ENCODE measurements at regions not wholly inside any gene's neighbourhood (a gene's known extent, or its start where the extent isn't known, plus 50 kb on each side); places are given as distances from the start of the nearest gene placed in this dataset.
"Not testable (repeated sequence)": the region's sequence is repeated elsewhere in the genome, so short reads cannot be mapped to it uniquely, and the experiment has no call there.

GRCh38 chr3:74004386-74004785, 379.6 kb upstream of the PDZRN3 start:
- DNase-seq (ENCODE audit: extremely low read depth, low read depth): no peak

- DNase-seq (ENCODE audit: extremely low read depth, low read depth): no peak
Measured at GRCh38 chr3:74003734-74004133, 379.0 kb upstream of the PDZRN3 start.

- DNase-seq (ENCODE audit: extremely low read depth, low read depth): no peak
Measured at GRCh38 chr3:74001436-74001835, 376.7 kb upstream of the PDZRN3 start.

GRCh38 chr3:74000725-74001124, 376.0 kb upstream of the PDZRN3 start:
- no peak for DNase-seq (ENCODE audit: extremely low read depth, low read depth)

GRCh38 chr3:73999501-73999900, 374.8 kb upstream of the PDZRN3 start:
- DNase-seq (ENCODE audit: extremely low read depth, low read depth): no peak

GRCh38 chr3:73990691-73991090, 365.9 kb upstream of the PDZRN3 start:
- DNase-seq (ENCODE audit: extremely low read depth, low read depth): not testable (repeated sequence)

GRCh38 chr3:73966733-73967132, 342.0 kb upstream of the PDZRN3 start:
- no peak for DNase-seq (ENCODE audit: extremely low read depth, low read depth)

GRCh38 chr3:73964818-73965217, 340.1 kb upstream of the PDZRN3 start:
- no peak for DNase-seq (ENCODE audit: extremely low read depth, low read depth)

- no peak for DNase-seq (ENCODE audit: extremely low read depth, low read depth)
Measured at GRCh38 chr3:73955494-73956070, 330.8 kb upstream of the PDZRN3 start.

- no peak for DNase-seq (ENCODE audit: extremely low read depth, low read depth)
Measured at GRCh38 chr3:73954506-73954905, 329.8 kb upstream of the PDZRN3 start.

- DNase-seq (ENCODE audit: extremely low read depth, low read depth): no peak
Measured at GRCh38 chr3:73952781-73953180, 328.0 kb upstream of the PDZRN3 start.

- DNase-seq (ENCODE audit: extremely low read depth, low read depth): no peak
Measured at GRCh38 chr3:73950865-73951558, 326.3 kb upstream of the PDZRN3 start.

GRCh38 chr3:73945541-73945940, 320.8 kb upstream of the PDZRN3 start:
- DNase-seq (ENCODE audit: extremely low read depth, low read depth): no peak

GRCh38 chr3:73939985-73940384, 315.2 kb upstream of the PDZRN3 start:
- DNase-seq (ENCODE audit: extremely low read depth, low read depth): no peak

- DNase-seq (ENCODE audit: extremely low read depth, low read depth): no peak
Measured at GRCh38 chr3:73933585-73933984, 308.8 kb upstream of the PDZRN3 start.

GRCh38 chr3:73927203-73927570, 302.4 kb upstream of the PDZRN3 start:
- no peak for DNase-seq (ENCODE audit: extremely low read depth, low read depth)

GRCh38 chr3:73926360-73927202, 301.8 kb upstream of the PDZRN3 start:
- no peak for DNase-seq (ENCODE audit: extremely low read depth, low read depth)

GRCh38 chr3:73925011-73925410, 300.3 kb upstream of the PDZRN3 start:
- no peak for DNase-seq (ENCODE audit: extremely low read depth, low read depth)

GRCh38 chr3:73924048-73924447, 299.3 kb upstream of the PDZRN3 start:
- DNase-seq (ENCODE audit: extremely low read depth, low read depth): no peak

GRCh38 chr3:73917643-73918042, 292.9 kb upstream of the PDZRN3 start:
- DNase-seq (ENCODE audit: extremely low read depth, low read depth): no peak

GRCh38 chr3:73915886-73916285, 291.1 kb upstream of the PDZRN3 start:
- no peak for DNase-seq (ENCODE audit: extremely low read depth, low read depth)

- no peak for DNase-seq (ENCODE audit: extremely low read depth, low read depth)
Measured at GRCh38 chr3:73908218-73908617, 283.5 kb upstream of the PDZRN3 start.
